ENCODE measurements at regions not wholly inside any gene's neighbourhood (a gene's known extent, or its start where the extent isn't known, plus 50 kb on each side); places are given as distances from the start of the nearest gene placed in this dataset.

DNA sequence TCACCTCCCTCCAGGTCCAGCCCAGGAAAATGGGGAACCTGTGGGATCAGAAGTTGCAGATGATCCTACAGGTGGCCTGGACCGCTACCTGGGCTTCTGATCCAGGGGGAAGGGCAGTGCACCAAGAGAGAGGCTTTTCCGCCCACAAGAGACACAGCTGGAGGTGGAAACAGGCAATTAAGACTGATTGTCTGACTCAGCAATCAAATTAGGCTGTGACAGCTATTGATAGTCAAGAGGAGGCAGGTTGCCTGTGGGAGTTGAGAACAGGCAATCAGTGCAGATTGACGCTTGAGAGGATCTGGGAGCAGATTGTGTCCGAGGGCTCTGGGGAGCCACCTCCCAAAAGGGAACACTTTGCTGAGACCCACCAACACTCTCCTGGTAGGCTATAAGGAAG is 71.1 kb upstream of the SLC44A1 start:
- TF ChIP-seq, protein P1, sequence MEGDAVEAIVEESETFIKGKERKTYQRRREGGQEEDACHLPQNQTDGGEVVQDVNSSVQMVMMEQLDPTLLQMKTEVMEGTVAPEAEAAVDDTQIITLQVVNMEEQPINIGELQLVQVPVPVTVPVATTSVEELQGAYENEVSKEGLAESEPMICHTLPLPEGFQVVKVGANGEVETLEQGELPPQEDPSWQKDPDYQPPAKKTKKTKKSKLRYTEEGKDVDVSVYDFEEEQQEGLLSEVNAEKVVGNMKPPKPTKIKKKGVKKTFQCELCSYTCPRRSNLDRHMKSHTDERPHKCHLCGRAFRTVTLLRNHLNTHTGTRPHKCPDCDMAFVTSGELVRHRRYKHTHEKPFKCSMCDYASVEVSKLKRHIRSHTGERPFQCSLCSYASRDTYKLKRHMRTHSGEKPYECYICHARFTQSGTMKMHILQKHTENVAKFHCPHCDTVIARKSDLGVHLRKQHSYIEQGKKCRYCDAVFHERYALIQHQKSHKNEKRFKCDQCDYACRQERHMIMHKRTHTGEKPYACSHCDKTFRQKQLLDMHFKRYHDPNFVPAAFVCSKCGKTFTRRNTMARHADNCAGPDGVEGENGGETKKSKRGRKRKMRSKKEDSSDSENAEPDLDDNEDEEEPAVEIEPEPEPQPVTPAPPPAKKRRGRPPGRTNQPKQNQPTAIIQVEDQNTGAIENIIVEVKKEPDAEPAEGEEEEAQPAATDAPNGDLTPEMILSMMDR (IDR thresholded peaks at IDR 0.05; ENCODE audit: low read length) = no peak
- no peak for TF ChIP-seq EZH2 (IDR thresholded peaks at IDR 0.05; ENCODE audit: borderline replicate concordance, low read length)
